ENCODE measurements at regions not wholly inside any gene's neighbourhood (a gene's known extent, or its start where the extent isn't known, plus 50 kb on each side); places are given as distances from the start of the nearest gene placed in this dataset.
"Not testable (repeated sequence)": the region's sequence is repeated elsewhere in the genome, so short reads cannot be mapped to it uniquely, and the experiment has no call there.

DNA sequence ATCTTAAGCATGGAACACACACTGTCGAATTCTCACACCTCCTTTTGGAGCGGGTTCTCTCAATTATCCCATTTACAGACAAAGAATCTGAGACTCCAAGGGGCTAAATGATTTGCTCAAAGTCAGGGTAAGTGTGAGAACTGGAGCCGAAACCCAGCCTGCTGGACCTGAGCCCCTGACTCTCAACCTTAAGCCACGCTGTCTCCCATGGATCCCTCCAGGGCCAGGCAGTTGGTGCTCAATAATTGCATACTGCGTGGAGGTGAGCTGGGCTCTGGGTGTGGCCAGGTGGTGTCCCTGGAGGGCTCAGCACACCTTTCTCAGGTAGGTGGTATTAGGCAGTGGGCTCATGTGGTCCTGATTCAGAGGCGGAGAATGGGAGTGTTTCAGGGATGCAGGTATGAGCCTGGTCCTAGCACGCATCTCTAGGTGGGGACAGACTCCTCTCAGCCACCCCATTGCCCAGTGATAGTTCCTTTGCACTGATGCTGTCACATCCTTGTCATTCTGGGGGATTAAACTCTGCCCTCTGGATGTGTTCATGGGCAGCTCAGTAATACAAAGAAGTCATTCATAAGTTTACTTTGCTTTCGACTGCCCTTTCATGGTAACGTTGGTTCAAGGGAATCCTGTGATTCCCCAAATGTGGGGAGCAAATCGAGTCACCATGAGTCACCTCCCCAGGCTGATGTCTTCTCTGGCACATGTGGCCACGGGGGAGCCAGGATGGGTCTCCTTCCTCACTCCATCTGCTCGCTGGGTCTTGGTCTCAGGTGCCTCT, 399.5 kb upstream of the TNRC6C start:
- no peak for ATAC-seq

DNA sequence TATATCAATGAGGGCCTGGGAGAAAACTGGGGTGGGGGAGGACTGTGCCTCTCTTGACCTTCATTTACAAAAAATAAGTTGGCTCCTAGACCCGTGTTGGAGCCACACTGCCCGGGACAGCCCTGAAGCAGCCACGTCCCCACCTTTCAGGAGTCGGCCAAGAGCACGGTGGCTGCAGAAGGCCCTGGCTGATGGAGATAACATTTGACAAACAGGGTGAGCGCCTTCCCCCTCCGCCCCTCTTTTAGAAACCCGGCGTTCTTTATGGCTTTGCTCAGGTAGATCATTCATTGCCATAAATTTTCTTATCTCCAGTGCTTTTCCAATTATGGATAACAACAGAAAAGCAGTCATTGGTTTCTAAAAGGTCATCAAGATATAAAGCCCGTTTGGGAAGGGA, 398.1 kb upstream of the TNRC6C start:
- ATAC-seq, result no peak

DNA sequence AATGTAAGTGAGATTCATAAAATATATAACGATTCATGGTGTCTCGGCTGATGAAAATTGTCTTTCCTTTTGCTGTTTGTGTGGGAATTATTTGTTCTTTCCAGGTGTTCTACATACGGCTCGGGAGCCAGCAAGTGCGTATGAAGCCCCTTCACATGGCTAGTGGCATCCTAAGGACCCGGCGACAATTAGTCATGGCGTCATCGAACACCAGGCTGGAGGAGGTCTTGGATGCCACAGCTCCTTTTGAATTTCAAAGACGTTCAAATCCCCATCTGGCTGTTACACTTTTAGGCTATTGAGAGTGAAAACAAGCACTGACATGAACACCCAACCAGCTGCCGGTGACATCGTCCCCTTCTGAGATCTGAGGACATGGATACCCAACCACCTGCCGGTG, 397.7 kb upstream of the TNRC6C start:
- ATAC-seq, result no peak

DNA sequence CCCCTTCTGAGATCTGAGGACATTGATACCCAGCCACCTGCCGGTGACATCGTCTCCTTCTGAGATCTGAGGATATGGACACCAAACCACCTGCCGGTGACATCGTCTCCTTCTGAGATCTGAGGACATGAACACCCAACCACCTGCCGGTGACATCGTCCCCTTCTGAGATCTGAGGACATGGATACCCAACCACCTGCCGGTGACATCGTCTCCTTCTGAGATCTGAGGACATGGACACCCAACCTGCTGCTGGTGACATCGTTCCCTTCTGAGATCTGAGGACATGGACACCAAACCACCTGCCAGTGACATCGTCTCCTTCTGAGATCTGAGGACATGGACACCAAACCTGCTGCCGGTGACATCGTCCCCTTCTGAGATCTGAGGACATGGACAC, 396.1 kb upstream of the TNRC6C start:
- not testable (repeated sequence) for ATAC-seq

DNA sequence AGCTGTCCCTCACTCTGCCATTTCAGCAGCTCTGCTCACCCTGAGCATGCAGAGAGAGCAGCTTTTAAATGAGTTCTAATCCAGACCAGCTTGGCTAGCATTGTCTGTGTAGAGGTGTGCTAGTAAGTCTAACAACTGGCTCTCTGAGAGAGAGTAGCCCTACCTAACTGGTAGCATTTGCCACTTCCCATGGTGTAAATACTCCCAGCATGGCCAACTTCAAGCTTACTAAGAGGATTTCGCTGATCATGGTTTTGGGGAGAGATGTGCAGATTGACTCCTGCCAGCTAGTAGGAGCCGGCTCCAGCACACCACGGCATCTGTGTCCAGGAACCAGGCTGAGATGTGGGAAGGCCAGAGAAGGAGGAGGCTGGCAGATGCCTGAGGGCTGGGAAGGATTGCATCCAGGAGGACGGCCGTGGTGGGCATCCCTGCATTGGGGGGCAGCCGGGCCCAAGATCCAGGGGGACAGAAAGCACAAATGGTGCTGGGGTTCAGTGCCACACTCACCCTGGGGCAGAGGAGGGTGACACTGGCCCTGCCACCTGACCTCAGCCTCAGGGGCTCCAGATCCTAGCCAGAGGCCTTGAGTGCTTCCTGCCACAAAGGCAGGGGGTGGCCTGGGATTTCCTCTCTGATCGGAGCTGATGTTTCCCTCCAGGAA, 394.9 kb upstream of the TNRC6C start:
- no peak for ATAC-seq

DNA sequence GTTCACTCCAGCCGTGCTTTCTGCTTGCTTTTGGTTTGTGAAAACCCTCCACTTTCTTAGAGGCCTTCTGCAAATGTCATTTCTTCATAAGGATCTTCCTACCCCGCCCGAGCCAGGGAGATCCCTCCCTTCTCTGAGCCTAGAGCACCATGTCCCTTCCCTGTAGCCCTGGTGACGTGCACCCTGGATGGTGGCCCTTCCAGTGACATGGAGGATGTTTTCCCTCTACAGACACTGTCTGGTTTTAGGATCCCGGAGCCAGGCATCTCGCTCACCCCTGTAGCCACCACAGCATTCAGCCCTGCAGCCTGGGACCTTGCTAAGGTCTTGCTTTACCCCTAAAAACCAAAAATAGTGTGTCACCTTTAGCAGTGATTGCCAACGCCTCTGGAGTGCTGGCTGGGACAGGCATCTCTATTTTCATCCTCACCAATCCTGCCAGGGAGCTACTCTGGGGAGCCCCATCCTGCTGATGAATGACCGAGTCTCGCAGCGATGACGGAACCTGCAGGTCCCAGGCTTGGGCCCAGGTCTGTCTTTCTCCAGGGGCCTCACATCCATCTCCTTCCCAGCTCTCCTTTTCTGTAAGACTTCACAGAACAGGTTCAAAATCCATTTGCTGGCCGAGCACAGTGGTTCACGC, 394.1 kb upstream of the TNRC6C start:
- no peak for ATAC-seq

DNA sequence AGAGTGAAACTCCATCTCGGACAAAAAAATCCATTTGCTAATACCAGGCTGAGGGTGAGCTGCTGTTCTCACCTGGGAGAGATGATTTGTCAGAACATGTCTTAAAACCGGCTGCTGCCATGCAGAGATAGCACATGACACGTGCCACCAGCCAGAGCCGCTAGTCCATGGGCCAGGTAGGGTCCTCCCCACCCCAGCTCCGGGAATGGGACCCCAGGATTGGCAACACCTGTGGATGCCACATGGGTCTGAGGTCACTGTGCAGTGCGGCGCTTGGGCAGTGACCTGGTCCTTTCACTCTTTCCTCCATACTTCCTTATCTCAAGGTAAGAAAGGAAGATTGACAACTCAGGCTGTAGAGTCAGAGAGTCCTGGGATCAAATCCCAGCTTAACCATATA, 393.3 kb upstream of the TNRC6C start:
- ATAC-seq, result no peak

DNA sequence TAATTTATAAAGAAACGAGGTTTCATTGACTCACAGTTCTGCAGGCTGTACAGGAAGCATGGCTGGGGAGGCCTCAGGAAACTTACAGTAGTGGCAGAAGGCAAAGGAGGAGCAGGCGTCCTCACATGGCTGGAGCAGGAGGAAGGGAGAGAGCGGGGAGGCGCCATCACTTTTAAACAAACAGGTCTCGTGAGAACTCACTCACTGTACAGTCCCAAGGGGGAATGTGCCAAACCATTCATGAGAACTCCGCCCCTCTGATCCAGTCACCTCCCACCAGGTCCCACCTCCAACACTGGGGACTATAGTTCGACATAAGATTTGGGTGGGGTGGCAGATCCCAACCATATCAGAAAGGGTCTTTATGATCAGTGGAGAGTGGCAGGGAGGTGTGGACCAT, 392.4 kb upstream of the TNRC6C start:
- no peak for ATAC-seq

DNA sequence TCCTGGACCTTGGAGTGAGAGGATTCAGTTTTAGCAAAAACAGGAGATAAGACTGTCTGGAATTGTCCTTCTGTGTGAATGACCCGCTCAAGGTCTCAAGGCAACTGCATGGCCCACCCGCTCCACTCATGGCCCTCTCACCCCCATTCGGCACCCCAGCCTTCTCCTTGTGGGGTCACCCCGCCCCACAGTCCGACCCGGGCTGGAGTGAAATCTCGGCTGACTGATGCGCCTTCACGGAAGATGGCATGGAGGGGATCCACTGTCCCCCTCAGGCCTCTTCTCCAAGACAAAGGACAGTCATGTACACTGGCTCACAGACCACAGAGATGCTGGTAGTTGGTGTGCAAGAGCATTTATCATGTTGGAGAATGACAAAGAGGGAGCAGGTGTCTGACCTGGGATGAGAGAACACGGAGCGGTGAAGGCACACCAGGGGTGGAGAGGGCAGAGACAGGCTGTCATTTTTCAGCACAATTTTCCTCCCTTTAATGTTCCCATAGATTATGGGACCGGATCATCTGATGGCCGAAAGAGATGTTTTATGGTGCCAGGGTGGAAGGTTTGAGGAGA, 391.9 kb upstream of the TNRC6C start:
- ATAC-seq, result no peak

DNA sequence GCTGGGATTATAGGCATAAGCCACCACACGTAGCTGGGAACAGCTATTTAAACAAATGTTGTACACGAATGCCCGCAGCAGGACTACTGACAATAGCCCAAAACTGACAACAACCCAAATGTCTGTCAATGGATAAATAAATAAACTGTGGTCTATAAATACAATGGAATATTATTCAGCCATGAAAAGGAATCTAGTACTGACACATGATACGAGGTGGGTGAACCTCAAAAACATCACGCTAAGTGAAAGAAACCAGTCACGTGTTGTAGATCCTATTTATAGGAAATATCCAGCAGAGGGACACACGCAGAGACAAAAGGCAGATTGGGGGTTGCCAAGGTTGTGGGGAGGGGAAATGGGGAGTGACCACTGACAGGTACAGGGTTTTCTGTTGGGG, 390.0 kb upstream of the TNRC6C start:
- no peak for ATAC-seq

DNA sequence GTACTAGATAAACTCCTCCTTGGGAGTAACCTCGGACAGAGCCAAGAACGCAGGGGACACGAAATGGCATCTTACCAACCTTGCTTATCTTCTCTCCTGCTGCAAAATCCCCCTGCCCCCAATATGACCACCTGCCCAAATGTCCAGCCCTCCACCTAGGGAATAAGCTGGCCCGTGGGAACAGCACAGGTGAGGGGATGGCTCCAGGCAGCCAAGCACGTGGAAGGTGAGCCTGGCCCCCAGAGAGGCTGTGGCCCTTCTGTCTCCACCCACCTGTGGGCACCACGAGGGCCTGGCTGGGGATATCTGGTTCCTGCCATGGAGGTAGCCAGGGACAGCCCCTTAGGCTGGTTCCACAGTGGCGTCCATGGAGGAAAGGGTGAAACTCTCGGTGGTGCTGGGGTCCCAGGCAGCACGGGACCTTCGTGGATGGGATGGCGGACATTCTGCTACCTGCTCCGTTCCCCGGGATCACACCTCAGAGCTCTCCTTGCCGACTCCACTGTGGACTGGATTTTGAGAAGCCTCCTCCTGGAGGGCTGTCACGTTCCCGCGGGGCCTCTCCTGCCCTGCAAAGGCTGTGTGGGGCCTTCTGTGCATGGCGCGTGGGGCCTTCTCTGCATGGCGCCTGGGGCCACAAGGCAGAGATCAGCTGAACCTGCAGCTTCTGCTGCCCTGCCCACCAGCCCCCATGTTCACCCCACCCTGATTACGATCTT, 388.5 kb upstream of the TNRC6C start:
- ATAC-seq, result no peak

DNA sequence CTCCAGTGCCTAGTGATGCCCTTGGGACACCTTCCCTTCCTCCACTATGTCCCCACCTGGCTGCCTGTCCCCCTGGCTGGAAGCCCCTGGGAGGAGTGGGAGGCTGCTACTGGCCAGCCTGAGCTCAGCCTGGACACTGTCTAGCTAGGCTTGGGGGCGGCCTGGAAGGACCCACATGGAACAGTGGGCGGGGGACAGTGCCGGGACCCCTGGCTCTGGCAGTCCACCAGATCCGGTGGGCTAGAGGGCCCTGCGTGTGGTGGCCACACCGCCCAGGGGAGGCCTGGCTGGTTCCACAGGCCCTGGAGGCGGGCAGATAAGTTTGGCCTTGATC, 388.0 kb upstream of the TNRC6C start:
- no peak for ATAC-seq

DNA sequence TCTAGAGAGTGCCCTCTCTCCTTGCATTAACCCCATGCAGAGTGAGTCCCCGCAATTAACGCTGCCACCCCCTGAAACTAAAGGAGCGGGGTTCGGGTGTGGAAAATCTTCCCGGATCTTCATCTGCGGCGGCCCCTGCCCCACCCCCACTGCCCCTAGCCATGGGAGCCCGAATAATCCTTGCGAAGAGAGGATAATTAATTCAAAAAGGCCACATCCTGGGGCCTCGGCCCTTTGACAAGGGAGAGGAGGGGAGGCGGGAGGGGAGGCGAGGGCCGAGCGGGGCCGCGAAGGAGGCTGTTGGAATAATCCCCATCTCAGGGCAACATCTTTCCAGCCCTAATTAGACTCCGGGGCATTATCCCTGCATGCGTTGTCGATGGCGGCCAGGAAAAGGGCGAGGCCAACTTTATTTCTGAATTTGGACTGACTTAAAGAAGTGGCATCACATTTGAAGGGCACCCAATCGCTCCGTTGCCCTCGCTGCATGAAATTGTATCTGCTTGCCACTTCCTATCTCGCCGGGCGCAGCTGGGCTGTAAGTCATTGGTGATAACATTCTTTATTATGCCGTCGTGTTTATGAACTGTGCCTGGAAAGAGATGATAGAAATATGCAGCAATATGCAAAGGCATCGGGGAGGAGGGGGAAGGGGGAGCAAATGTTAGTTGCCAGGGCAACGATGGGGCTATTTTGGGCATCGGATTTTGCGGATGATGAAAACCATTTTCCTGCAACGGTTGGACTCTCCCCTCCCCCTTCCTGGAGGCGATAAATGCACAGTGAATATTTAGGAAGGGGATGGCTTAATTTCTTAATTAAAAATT, 387.1 kb upstream of the TNRC6C start:
- ATAC-seq, result no peak

DNA sequence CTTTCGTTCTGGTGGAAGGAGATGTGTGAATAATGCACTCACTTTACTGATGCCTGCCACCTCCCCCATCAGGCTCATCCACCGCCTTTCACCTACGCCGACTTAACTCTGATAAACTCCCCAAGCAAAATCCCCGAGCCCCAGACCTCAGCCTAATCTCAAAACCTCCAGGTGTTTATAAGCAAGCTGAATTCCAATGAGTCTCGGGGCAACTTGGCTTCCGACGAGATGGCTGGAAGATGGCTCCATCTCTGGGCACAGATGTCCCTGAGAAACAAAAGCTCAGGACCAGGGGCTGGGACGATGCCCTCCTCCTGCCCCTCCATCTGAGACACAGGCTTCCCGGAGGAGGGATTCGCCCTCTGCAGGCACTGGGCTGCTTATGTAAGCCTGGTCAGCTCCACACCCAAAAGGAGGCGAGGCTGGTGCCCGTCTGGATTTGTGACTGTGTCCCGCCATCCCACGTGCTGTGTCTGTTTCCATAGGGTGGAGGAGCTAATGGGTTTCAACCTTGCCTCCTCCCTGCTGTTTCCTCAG, 386.4 kb upstream of the TNRC6C start:
- ATAC-seq, result no peak

DNA sequence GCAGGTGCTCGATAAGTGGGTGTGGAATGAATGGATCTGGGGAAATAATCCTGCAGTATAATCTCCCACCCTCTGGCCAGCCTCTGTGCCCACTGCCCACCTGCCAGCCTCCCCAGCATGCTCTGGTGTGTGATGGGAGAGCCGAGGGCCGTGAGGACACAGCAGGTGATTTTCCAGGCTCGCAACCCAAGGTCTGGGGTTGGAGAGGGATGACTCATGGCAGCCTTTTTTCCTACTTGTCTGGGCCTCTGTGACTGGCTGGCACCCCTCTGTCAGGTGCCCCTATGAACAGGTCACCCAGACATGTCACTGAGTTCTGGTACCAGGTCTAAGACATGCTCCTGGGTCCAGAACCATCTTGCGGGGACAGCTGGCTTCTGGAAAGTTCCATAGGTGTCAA, 385.7 kb upstream of the TNRC6C start:
- no peak for ATAC-seq

DNA sequence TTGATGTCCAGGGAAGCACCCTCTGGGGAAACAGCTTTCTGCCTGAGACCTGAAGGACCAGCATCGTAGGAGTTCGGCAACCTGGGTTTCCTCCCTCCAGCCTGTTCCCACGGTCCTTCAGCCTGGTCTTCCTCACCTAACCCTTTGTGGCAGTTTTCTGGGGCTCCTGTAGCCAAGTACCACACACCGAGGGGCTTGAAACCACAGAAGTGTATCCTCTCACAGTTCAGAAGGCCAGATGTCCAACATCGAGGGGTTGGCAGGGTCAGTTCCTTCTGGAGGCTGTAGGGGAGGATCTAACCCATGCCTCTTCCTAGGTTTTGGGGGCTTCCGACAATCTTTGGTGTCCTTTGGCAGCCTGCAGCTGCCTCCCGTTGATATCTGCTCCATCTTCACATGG, 381.0 kb upstream of the TNRC6C start:
- ATAC-seq, result no peak

DNA sequence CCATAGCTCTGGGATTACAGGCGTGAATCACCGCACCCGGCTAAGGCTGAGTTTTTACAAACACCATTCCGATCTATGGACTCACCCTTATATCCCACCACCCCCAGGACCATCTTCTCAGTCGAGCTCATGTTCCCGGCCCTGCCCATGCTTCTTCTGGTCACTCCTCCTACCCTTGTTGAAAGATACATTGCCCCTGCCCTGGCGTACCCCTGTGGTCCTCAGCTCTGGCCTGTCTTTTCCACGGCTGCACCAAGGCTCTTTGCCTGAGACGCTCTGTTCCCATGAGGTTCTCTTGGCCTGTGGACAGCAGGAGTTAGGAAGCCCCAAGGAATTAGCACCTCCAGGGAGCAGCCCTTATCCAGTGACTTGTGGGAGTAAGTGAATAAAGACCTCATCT, 379.4 kb upstream of the TNRC6C start:
- no peak for ATAC-seq

DNA sequence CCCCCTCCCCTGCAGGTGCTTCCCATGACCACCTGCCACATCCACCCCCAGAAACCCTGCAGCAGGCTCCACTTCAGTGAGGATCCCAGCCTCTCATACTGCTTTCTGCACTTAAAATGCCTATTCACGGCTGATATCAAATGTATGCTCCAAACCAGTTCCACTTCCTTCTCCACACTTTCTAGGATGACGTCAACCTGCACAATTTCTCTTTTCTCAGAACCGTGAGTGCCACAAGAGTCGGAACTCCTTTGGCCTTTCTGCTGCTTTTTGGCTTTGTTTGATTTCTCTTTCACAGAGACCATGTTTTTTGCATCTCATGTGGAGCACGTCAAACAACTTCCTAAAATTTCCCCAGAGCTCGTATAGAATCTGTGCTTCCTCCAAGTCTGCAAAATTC, 378.8 kb upstream of the TNRC6C start:
- ATAC-seq, result no peak

DNA sequence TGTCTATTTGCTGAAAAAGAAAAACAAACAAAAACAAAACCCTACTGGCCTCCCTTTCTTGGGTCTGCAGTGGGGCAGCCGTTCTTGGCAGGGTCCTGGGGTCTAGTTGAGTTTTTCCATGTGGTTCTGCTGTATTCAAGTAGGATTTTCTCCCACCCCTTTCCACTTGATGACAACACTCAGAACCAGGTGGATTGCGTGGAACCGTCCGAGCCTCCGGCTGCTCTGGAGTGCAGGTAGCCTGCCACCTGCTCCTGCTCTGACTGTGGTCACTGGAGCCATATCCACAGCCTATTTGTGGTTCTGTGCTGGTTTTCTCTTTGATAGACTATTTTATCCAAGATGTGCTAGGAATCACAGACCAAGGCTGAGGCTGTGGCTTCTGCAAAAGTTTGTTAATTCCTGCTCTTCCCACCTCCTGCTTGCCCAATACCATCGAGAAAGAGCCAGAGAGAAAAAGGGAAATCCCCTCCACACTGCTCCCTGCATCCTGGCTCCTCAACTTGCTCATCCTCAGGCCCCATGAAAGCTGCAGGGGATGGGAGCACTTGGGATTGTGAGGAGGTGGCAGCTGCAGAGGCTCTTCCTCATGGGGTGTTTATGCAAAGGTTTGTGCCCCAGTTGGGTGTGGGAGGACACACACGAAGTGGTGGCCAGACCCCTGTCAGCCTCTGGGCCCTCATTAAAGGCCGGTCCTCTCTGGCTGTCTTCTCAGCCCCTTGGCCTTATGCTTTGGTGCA, 377.8 kb upstream of the TNRC6C start:
- ATAC-seq, result no peak

DNA sequence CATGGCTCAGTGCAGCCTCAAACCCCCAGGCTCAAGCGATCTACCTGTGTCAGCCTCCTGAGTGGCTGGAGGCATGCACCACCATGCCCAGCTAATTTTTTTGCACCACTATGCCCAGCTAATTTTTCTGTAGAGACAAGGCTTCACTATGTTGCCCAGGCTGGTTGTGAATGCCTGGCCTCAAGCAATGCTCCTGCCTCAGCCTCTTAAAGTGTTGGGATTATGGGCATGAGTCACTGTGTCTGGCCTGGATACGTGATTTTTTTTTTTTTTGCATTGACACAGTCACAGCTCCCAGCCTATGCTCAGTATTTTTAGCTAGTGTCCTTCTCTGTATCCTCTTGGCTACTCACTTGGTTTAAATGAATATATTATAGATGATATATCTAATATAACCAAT, 377.0 kb upstream of the TNRC6C start:
- no peak for ATAC-seq

DNA sequence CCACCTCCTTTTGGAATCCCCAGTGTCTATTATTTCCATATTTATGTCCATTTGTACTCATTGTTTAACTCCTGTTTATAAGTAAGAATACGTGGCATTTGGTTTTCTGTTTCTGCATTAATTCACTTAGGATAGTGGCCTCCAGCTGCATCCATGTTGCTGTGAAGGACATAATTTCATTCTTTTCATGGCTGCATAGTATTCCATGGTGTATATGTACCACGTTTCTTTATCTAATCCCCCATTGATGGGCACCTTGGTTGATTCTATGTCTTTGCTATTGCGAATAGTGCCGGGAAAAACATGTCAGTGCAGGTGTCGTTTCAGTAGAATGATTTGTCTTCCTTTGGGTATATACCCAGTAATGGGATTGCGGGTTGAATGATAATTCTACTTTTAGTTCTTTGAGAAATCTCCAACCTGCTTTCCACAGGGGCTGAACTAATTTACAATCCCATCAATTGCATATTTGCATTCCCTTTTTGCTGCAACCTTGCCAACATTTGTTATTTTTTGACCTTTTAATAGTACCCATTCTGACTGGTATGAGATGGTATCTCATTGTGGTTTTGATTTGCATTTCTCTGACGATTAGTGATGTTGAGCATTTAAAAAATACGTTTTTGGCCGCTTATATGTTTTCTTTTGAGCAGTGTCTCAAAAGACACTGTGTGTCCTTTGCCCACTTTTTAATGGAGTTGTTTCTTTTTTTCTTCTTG, 373.2 kb upstream of the TNRC6C start:
- no peak for ATAC-seq

Measured in activated CD4-positive, CD25-positive, alpha-beta regulatory T cell treated with anti-CD3 and anti-CD28 coated beads, Interleukin-2, amount 50 U/mL, for 24 hours (primary cell).